HG03442 (cell line): ENCODE measurements at regions not wholly inside any gene's neighbourhood (a gene's known extent, or its start where the extent isn't known, plus 50 kb on each side); places are given as distances from the start of the nearest gene placed in this dataset.

Source experiments
- ATAC-seq: cut with Tn5 transposase; IDR thresholded peaks from one replicate; pipeline ENCODE4 v1.9.1; 2021; ENCODE audit warnings: mild to moderate bottlenecking, moderate library complexity; ENCODE audit not compliant: unreplicated experiment

- ATAC-seq: no peak
Measured at GRCh38 chr20:11539450-11539849, 378.2 kb upstream of the BTBD3 start.

- no peak for ATAC-seq
Measured at GRCh38 chr20:11540558-11540957, 377.1 kb upstream of the BTBD3 start.

GRCh38 chr20:11542645-11543044 lies 375.0 kb upstream of the BTBD3 start:
- no peak for ATAC-seq

- peak; percentile 80 for ATAC-seq
Measured at GRCh38 chr20:11544029-11544678, 373.5 kb upstream of the BTBD3 start.

- ATAC-seq: no peak
Measured at GRCh38 chr20:11546939-11547338, 370.8 kb upstream of the BTBD3 start.

- ATAC-seq: no peak
Measured at GRCh38 chr20:11549172-11550103, 368.3 kb upstream of the BTBD3 start.

- no peak for ATAC-seq
Measured at GRCh38 chr20:11550657-11551338, 366.9 kb upstream of the BTBD3 start.

- no peak for ATAC-seq
Measured at GRCh38 chr20:11551479-11551878, 366.2 kb upstream of the BTBD3 start.

GRCh38 chr20:11553603-11554002 lies 364.1 kb upstream of the BTBD3 start:
- no peak for ATAC-seq

- ATAC-seq: no peak
Measured at GRCh38 chr20:11555510-11555909, 362.2 kb upstream of the BTBD3 start.

GRCh38 chr20:11556410-11556809 lies 361.3 kb upstream of the BTBD3 start:
- ATAC-seq: no peak

- ATAC-seq: no peak
Measured at GRCh38 chr20:11564491-11564890, 353.2 kb upstream of the BTBD3 start.

GRCh38 chr20:11569163-11569562 lies 348.5 kb upstream of the BTBD3 start:
- no peak for ATAC-seq

- ATAC-seq: no peak
Measured at GRCh38 chr20:11573507-11573906, 344.2 kb upstream of the BTBD3 start.

- ATAC-seq: no peak
Measured at GRCh38 chr20:11581271-11581670, 336.4 kb upstream of the BTBD3 start.

GRCh38 chr20:11582060-11582459 lies 335.6 kb upstream of the BTBD3 start:
- ATAC-seq: no peak

- ATAC-seq: no peak
Measured at GRCh38 chr20:11585752-11586352, 331.8 kb upstream of the BTBD3 start.

GRCh38 chr20:11588875-11589274 lies 328.8 kb upstream of the BTBD3 start:
- no peak for ATAC-seq

GRCh38 chr20:11591965-11592364 lies 325.7 kb upstream of the BTBD3 start:
- no peak for ATAC-seq

GRCh38 chr20:11604339-11604738 lies 313.4 kb upstream of the BTBD3 start:
- ATAC-seq: no peak

- no peak for ATAC-seq
Measured at GRCh38 chr20:11607047-11607446, 310.6 kb upstream of the BTBD3 start.
